MCF 10A (cell line): ENCODE measurements at regions not wholly inside any gene's neighbourhood (a gene's known extent, or its start where the extent isn't known, plus 50 kb on each side); places are given as distances from the start of the nearest gene placed in this dataset.
"Not testable (repeated sequence)": the region's sequence is repeated elsewhere in the genome, so short reads cannot be mapped to it uniquely, and the experiment has no call there.

Experiments
- BruUV-seq: library from RNA; stranded (reverse); fragments of 400-500 nt; replicated peaks from 2 replicates; lab custom pipeline; 2021; lab: Mats Ljungman, UMichigan
- CTCF ChIA-PET: fragments of 300-600 bp; sonication (Branson Sonifier 250); formaldehyde crosslinking; extraction: SDS; loops from one replicate; lab custom pipeline; 2021; ENCODE audit warnings: antibody characterized with exemption, inconsistent platforms; lab: Yijun Ruan, JAX
- POLR2A ChIA-PET: fragments of 300-600, 350-650 bp; sonication (Branson Sonifier 250); formaldehyde crosslinking; extraction: SDS; loops from one replicate; lab custom pipeline; 2020; ENCODE audit warnings: antibody characterized with exemption, inconsistent platforms; lab: Yijun Ruan, JAX
- DNase-seq: peaks from one replicate; pipeline ENCODE4 v3.0.0-alpha.2; 2018; ENCODE audit not compliant: unreplicated experiment
- H3K27ac Mint-ChIP-seq: one replicate; pipeline ENCODE4 v1.8.0; 2022; ENCODE audit warnings: mild to moderate bottlenecking, low read depth, mixed read lengths; ENCODE audit not compliant: unreplicated experiment
- H3K27me3 Mint-ChIP-seq: one replicate; pipeline ENCODE4 v1.8.0; 2022; ENCODE audit warnings: mixed read lengths; ENCODE audit not compliant: insufficient read depth, unreplicated experiment
- H3K36me3 Mint-ChIP-seq: one replicate; pipeline ENCODE4 v1.8.0; 2022; ENCODE audit warnings: mild to moderate bottlenecking, moderate library complexity, mixed read lengths; ENCODE audit not compliant: insufficient read depth, unreplicated experiment
- H3K4me1 Mint-ChIP-seq: one replicate; pipeline ENCODE4 v1.8.0; 2022; ENCODE audit warnings: mixed read lengths; ENCODE audit not compliant: insufficient read depth, unreplicated experiment
- H3K4me3 Mint-ChIP-seq: one replicate; pipeline ENCODE4 v1.8.0; 2022; ENCODE audit warnings: mild to moderate bottlenecking, moderate library complexity, mixed read lengths; ENCODE audit not compliant: unreplicated experiment
- H3K9me3 Mint-ChIP-seq: one replicate; pipeline ENCODE4 v1.8.0; 2022; ENCODE audit warnings: mixed read lengths; ENCODE audit not compliant: unreplicated experiment
- intact Hi-C: fragments of 100-400 bp; cut with micrococcal nuclease; formaldehyde crosslinking; loops from 2 replicates; pipeline ENCODE4 v1.14.1; 2022
- TF ChIP-seq, protein P1 (sequence below): fragments of 200-600 bp; IDR thresholded peaks from one replicate; pipeline ENCODE4 v1.8.0; 2022; ENCODE audit warnings: antibody characterized with exemption, mild to moderate bottlenecking; ENCODE audit not compliant: unreplicated experiment

DNA sequence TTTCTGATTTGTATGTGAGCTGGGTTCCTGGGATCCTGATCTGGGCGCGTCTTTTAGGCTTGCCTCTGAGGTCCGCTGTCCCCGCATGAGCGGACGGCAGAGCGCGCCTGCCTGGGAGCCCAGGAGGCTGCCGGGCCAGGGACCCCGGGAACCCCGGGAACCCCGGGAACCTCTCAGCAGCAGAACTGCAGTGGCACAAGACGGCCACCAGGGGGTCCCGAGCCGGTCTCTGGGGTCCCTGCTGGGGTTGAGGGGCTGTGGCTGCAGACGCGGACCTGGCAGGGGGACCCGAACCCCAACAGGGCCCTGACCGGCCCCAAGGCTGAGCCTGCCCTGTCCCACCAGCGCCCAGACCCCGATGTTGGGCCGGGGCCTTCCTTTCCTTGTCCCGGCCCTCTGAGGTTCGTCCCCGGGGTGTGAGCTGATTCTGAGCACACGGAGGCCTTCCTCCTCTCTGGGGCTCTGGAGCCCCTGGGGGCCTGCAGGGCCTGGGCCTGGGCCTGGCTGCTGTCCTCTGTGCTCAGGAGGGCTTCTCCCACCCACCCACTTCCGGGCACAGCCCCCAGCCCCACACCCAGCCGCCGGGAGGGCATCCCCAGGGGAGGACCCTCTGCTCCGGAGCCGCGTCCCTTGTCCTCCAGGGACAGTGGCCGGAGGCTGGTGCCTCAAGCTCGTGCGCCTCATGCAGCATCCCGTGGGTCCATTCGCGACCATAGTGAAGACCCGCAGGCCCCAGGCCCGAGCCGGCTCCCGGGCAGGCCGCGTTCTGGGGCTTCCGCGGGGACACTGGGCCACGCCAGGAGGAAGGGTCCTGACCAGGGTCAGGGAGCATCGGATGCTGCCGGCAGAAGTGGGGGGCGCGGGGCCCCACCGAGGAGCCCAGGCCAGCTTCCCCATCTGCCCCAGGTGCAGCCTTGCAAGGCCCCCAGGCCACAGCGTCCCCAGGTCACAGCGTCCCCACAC is 152.9 kb downstream of the TMEM121 start:
- H3K36me3 Mint-ChIP-seq, H3K27me3 Mint-ChIP-seq, H3K27ac Mint-ChIP-seq, H3K4me3 Mint-ChIP-seq, intact Hi-C loops, BruUV-seq, POLR2A ChIA-PET, H3K4me1 Mint-ChIP-seq, DNase-seq, H3K9me3 Mint-ChIP-seq: not testable (repeated sequence)
- CTCF ChIA-PET, result interaction anchor here (0.5 to 0.7 kb wide), 3 partner anchors 30 to 334 kb away, joined by 3 to 4 read pairs (median 3); no protein-coding TSS in a partner anchor

DNA sequence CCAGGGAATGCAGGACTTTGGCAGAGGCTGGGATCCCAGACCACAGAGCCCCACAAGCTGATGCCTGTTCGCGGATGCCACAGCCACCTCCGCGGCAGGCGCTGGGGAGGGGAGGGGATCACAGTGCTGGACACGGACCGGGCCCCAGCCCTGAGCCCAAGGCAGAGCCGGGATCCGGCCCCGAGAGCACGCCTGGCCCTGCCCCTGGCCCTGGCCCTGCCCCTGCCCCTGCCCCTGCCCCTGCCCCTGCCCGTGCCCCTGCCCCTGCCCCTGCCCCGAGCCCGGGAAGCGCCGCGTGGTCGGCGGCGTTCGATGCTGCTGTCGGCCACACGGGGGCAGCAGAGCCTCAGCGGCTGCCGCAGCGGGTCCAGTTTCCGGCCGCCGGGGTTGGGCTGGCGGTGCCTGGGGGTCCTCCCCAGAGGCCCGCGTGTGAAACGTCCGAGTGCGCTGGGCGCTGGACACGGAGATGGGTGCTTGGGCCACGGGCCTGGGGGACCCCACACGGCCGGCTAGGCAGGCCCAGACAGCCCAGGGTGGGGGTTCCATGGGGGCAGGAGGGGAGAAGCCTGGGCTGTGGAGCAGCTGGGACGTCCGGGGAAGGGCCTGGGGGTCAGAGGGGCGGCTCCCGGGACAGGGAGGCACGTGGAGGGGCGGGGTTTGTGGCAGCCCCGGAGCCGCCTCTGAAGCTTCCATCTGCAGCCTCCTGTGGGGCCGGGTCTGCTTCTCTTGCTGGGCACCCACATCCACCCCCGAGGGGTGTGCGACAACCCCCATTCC is 153.8 kb downstream of the TMEM121 start:
- H3K27me3 Mint-ChIP-seq, H3K9me3 Mint-ChIP-seq, DNase-seq, H3K4me1 Mint-ChIP-seq, H3K4me3 Mint-ChIP-seq, BruUV-seq, H3K36me3 Mint-ChIP-seq, intact Hi-C loops, H3K27ac Mint-ChIP-seq, POLR2A ChIA-PET: not testable (repeated sequence)
- CTCF ChIA-PET, result interaction anchor here (0.5 to 0.7 kb wide), 3 partner anchors 31 to 333 kb away, joined by 3 to 4 read pairs (median 3); no protein-coding TSS in a partner anchor

DNA sequence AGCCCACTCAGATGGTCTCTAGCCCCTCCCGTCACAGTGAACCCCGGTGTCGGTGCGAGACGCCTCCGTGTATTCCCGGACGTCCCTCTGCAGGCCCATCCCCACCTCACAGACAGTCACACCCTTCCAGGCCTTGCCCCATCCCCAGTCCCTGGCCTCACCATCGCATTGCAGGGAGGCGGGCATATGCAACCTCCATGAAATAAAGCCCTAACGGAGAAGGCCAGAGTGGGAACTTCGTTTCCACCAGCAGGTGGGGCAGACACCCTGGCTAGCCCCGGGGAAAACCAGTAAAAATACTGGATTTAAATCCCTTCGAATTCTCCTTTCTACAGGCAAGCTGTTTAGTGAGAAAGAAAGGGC is 154.3 kb downstream of the TMEM121 start:
- H3K27ac Mint-ChIP-seq, H3K4me1 Mint-ChIP-seq, intact Hi-C loops, H3K36me3 Mint-ChIP-seq, CTCF ChIA-PET, POLR2A ChIA-PET, DNase-seq, H3K27me3 Mint-ChIP-seq, H3K4me3 Mint-ChIP-seq, BruUV-seq: not testable (repeated sequence)
- peaks cover 10% of the 10 kb centered on the region for H3K9me3 Mint-ChIP-seq

DNA sequence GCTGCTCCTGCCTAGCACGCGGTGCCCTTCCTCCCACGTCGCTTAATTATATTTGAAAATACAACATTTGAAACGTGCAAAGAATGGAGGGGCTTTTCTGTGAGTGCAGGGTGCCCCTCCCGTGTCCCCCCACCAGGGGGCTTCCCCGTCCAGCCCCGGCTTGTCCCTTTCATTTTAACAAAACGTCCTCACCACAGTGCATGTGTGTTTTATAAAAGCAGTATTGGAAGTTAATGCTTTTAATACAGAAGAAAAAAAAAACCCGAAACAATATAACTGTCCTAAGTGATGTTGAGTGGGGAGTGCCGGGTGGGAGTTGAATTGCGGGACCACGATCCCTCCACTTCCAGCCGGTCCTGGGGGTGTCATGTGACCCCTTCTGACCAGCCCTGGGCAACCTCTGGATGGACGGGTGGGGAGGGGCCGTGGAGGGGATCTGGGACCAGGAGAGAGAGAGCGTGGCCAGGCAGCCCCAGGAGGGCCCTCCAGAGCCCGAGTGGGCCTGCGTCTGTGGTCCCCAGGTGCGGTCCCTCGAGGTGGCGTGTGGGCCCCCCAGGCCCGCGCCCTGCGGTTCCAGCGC is 155.3 kb downstream of the TMEM121 start:
- BruUV-seq, DNase-seq, H3K27ac Mint-ChIP-seq, CTCF ChIA-PET, H3K4me1 Mint-ChIP-seq, H3K4me3 Mint-ChIP-seq, H3K27me3 Mint-ChIP-seq, H3K36me3 Mint-ChIP-seq, POLR2A ChIA-PET, intact Hi-C loops: not testable (repeated sequence)
- H3K9me3 Mint-ChIP-seq, result peaks cover 10% of the 10 kb centered on the region

DNA sequence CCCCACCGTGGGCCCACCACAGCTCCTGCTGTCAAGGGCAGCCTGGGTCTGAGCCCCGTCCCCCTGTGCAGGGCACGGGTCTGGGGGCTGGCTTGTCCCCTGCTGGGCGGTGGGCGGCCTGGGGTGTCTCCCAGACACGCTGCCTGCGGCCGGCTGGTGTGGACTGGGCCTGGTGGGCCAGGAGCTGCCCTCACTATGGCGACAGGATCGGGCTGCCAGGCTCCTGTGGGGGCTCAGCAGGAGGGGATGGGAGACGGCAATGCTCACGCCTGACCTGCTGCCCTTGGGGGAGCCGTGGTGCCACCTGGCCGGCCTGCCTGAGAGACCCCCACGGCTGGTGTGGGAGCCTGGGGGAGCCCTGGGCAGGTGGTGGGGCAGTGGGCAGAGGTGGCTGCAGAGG is 156.1 kb downstream of the TMEM121 start:
- H3K36me3 Mint-ChIP-seq, BruUV-seq, CTCF ChIA-PET, H3K27ac Mint-ChIP-seq, H3K4me1 Mint-ChIP-seq, H3K4me3 Mint-ChIP-seq, intact Hi-C loops, H3K27me3 Mint-ChIP-seq, DNase-seq, POLR2A ChIA-PET: not testable (repeated sequence)
- H3K9me3 Mint-ChIP-seq, result peaks cover 16% of the 10 kb centered on the region

DNA sequence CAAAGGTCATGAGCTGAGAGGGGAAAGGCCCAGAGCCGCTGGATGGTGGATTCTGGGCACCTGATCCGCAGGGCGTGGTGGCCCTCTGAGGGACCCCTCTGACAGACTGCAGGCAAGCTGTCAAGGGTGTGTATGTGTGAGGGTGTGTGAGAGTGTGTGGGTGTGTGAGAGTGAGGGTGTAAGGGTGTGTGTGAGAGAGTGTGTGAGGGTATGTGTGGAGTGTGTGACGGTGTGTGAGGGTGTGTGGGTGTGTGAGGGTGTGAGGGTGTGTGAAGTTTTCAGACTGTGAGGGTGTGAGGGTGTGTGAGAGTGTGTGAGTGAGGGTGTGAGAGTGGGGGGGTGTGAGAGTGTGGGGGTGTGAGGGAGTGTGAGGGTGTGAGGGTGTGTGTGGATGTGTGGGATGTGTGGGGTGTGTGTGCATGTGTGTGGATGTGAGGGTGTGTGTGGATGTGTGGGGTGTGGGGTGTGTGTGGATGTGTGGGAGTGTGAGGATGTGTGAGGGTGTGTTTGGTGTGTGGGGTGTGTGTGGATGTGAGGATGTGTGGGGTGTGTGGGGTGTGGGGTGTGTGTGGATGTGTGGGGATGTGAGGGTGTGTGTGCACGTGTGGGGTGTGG is 156.7 kb downstream of the TMEM121 start:
- no peaks in the 10 kb centered on the region for H3K4me1 Mint-ChIP-seq
- no peak overlapping the region for H3K4me3 Mint-ChIP-seq
- POLR2A ChIA-PET, result no interaction called here
- H3K27ac Mint-ChIP-seq, result no peak overlapping the region
- BruUV-seq, result no TSS peak
- TF ChIP-seq, protein P1, sequence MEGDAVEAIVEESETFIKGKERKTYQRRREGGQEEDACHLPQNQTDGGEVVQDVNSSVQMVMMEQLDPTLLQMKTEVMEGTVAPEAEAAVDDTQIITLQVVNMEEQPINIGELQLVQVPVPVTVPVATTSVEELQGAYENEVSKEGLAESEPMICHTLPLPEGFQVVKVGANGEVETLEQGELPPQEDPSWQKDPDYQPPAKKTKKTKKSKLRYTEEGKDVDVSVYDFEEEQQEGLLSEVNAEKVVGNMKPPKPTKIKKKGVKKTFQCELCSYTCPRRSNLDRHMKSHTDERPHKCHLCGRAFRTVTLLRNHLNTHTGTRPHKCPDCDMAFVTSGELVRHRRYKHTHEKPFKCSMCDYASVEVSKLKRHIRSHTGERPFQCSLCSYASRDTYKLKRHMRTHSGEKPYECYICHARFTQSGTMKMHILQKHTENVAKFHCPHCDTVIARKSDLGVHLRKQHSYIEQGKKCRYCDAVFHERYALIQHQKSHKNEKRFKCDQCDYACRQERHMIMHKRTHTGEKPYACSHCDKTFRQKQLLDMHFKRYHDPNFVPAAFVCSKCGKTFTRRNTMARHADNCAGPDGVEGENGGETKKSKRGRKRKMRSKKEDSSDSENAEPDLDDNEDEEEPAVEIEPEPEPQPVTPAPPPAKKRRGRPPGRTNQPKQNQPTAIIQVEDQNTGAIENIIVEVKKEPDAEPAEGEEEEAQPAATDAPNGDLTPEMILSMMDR, result no peak
- DNase-seq, result no peak
- no peaks in the 10 kb centered on the region for H3K27me3 Mint-ChIP-seq
- intact Hi-C loops, result no loop called here
- peaks cover 19% of the 10 kb centered on the region for H3K9me3 Mint-ChIP-seq
- no peaks in the 10 kb centered on the region for H3K36me3 Mint-ChIP-seq
- CTCF ChIA-PET, result no interaction called here

DNA sequence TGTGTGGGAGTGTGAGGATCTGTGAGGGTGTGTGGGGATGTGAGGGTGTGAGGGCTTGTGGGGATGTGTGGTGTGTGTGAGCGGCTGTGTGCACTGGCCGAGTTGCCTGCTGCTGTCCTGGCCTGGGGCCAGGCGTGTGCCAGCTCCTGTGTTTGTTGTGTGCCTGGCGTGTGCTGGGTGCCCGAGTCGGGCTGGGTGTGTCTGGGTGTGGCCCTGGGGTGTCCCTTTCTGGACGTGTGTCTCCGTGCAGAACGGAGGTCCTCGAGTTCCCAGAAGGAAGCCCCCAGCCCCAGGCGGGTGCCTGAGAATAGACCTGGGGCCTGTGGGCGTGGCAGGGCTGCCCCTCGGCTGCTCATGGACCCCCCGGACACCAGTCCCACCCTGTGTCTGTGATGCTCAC is 157.7 kb downstream of the TMEM121 start:
- H3K36me3 Mint-ChIP-seq, intact Hi-C loops, H3K4me1 Mint-ChIP-seq, DNase-seq, POLR2A ChIA-PET, BruUV-seq, H3K27me3 Mint-ChIP-seq, H3K27ac Mint-ChIP-seq, CTCF ChIA-PET, H3K4me3 Mint-ChIP-seq: not testable (repeated sequence)
- H3K9me3 Mint-ChIP-seq, result peaks cover 26% of the 10 kb centered on the region
